DMS153 (cell line): ENCODE measurements at regions not wholly inside any gene's neighbourhood (a gene's known extent, or its start where the extent isn't known, plus 50 kb on each side); places are given as distances from the start of the nearest gene placed in this dataset.

Experiments
- DNase-seq: peaks from one replicate; lab custom pipeline; 2025; lab: John Stamatoyannopoulos, UW

GRCh38 chr1:222370081-222370912 lies 177.6 kb downstream of the HHIPL2 start:
- no peak for DNase-seq

GRCh38 chr1:222369148-222369547 lies 178.8 kb downstream of the HHIPL2 start:
- DNase-seq, result no peak

DNA sequence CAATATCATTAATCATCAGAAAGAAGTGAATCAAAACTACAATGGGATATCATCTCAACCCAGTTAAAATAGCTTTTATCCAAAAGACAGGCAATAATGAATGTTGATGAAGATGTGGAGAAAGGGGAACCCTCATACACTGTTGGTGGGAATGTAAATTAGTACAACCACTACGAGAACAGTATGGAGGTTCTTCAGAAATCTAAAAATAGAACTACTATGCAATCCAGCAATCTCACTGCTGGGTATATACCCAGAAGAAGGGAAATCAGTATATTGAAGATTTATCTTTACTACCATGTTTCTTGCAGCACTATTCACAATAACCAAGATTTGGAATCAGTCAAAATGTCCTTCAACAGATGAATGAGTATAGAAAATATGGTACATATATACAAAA lies 189.8 kb downstream of the HHIPL2 start:
- no peak for DNase-seq

DNA sequence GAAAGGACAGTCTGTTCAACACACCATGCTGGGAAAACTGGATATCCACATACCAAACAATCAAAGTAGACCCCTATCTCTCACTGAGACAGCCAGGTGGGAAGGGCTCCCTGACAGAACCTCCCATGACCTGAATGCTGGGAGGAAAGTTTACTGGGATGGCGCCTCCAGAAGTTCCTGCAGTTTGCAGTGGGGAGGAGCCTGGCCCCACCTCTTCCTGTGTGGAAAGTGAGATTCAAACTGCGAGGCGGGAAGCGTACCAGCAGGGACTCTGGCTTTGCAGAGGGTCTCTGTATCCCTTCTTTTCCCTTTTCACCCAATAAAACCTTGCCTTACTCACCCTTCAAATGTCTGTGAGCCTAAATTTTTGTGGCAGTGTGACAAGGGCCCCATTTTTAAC lies 190.7 kb downstream of the HHIPL2 start:
- DNase-seq, result no peak

DNA sequence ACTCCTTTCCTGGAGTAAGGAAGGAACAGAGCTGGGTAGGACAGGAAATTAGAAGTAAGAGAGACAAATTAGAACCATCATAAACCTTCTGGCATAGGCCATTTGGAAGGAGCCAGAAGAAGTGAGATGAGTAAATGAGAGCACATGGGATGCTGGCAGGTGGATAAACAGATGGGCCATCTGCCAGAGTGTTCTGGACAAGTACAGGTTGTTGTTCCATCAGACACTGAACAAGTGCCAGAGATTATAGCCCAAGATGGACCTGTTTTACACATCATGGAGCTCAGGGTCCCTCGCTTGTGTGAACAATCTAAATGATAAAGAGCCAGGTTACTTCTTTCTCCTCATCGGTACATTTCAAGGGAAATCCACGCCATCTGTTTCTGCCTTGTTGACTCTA lies 200.3 kb downstream of the HHIPL2 start:
- no peak for DNase-seq

- DNase-seq, result no peak
These were observed 200.9 kb downstream of the HHIPL2 start for GRCh38 chr1:222346955-222347354.

- no peak for DNase-seq
These were observed 208.4 kb downstream of the HHIPL2 start for GRCh38 chr1:222339376-222339947.

DNA sequence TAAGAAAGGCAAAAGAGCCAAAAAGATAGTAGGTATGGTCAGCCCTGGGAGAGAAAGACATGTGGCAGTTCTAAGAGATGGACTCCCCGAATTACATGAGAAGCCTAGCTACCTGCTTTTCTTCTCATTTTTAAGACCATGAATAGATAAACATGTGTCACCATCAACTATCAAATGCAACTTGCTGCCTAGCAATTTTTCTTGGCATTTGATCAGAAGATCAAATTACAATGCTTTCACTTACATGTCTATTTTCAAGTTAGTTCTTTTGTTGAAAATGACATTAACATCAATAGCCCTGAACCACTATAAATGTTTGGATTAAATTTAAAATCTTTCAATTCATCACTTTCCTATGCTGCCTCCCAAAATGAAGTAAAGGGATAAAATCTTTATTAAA lies 212.3 kb downstream of the HHIPL2 start:
- no peak for DNase-seq

DNA sequence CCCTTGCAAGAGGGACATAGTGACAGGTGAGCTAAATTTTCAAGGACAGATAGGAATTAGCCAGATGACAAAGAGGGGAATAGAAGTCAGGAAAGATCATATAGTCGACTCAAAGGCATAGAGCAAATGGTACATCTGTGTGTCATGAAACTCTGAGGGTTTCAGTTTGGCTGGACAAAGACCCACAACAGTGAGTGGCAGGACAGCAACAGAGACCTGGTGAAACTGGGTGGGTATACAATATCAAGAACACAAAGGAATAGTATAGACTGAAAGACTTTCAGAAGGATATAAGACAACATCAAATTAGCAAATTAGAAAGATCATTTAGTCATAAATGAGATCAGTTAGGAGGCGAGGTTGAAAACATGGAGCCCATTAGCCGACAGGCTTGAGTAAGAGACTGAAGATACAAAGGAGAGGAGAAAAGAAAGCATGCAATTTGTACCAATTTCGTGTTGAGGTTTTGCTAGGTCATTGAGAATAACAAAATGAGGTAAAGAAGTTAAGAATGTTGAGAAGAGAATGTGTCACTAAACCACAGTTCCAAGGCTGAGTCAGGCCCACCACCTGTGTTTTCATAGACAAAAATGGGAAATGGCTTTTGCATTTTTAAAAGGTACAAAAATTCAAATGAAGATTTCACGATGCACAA lies 213.8 kb downstream of the HHIPL2 start:
- DNase-seq, result no peak

DNA sequence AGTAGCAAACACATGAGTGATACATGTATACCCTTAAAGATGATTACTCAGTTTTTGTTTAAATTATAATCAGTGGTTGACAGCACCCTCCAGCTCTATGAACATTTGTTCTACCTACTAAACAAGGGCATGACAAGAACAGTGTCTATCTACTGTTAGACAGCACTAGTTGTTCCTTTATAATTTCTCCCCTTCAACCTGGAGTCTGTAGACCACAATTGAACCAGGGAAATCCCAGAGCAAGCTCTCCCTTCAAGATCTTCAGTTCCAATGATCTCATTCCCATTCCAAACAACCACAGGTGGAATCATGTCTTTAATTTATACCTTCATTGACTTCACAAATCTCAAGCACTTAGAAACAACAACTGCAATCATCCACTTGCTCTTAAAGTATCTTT lies 216.1 kb downstream of the HHIPL2 start:
- DNase-seq, result no peak

- DNase-seq, result no peak
These were observed 216.6 kb downstream of the HHIPL2 start for GRCh38 chr1:222331340-222331739.

- no peak for DNase-seq
These were observed 218.3 kb downstream of the HHIPL2 start for GRCh38 chr1:222329493-222330045.

DNA sequence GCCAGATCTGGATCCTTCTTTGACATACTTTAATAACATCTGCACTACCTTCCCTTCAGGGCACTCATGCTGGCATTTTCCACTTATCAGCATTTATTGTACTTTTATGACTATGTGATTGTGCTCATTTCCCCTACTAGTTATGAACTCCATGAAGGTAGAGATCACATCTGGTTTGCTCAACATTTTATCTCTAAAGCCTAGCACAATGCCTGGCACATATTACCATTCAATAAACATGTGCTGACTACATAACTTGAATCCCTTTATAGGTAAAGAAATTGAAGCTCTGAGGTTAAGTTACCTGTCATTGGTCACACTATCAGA lies 221.2 kb downstream of the HHIPL2 start:
- DNase-seq, result no peak

- no peak for DNase-seq
These were observed 221.7 kb downstream of the HHIPL2 start for GRCh38 chr1:222326006-222326709.

DNA sequence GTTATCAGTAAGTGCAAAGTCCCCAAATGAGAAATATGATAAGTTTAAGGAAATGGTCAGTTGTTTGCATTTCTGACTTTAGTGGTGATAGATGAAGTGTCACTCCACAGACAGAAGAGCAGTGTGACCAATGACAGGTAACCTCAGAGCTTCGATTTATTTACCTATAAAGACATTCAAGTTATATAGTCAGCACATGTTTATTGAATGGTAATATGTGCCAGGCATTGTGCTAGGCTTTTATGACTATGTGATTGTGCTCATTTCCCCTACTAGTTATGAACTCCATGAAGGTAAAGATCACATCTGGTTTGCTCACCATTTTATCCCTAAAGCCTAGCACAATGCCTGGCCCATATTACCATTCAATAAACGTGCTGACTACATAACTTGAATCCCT lies 222.4 kb downstream of the HHIPL2 start:
- no peak for DNase-seq

- no peak for DNase-seq
These were observed 233.1 kb downstream of the HHIPL2 start for GRCh38 chr1:222314839-222315238.

DNA sequence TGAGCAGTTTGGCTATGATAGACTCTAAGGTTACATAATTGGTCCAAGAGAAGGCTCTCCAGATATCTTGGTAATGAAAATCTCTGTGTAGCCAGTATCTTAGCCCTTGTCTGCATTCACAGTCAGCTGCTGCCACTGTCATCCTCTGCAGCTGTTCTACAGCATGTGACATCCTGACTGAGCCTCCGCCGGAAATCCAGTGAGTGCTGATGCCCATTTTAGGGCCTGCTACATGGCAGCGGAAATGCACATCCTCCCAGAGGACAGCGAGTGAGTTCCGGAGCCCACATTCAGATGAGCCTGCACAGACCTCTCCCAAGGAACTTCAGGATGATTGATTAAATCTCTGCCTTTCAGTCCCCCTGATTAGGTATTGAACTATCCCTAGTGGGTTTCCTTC lies 237.1 kb downstream of the HHIPL2 start:
- DNase-seq, result no peak

GRCh38 chr1:222307621-222308020 lies 240.3 kb downstream of the HHIPL2 start:
- DNase-seq, result no peak

GRCh38 chr1:222306512-222306911 lies 241.4 kb downstream of the HHIPL2 start:
- DNase-seq, result no peak

GRCh38 chr1:222306011-222306410 lies 241.9 kb downstream of the HHIPL2 start:
- no peak for DNase-seq

GRCh38 chr1:222301652-222302051 lies 246.3 kb downstream of the HHIPL2 start:
- DNase-seq, result no peak

DNA sequence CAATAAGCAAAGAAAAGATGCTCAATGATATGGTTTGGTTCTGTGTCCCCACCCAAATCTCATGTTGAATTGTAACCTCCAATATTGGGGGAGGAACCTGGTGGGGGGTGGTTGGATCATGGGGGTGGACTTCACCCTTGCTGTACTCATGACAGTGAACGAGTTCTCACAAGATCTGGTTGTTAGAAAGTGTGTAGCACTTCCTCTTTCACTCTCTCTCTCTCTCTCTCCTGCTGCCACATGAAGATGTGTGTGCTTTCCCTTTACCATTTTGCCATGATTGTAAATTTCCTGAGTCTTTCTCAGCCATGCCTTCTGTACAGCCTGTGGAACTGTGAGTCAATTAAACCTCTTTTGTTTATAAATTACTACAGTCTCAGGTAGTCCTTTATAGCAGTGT lies 248.4 kb downstream of the HHIPL2 start:
- no peak for DNase-seq

GRCh38 chr1:222290866-222291265 lies 257.0 kb downstream of the HHIPL2 start:
- DNase-seq, result no peak
